ENCODE measurements at regions not wholly inside any gene's neighbourhood (a gene's known extent, or its start where the extent isn't known, plus 50 kb on each side); places are given as distances from the start of the nearest gene placed in this dataset.

- RAD21 ChIA-PET (ENCODE audit: low non-redundant PET in 1 of 2, low total read pairs in 2 of 2, uncharacterized antibody in 2 of 2, unreplicated experiment in 2 of 2), result no interaction called here
- H3K4me3 ChIP-seq (replicated peaks in 1 of 2; ENCODE audit: low read depth in 1 of 2, low read length in 2 of 2), result no peak overlapping the region
- TF ChIP-seq CEBPB (IDR thresholded peaks at IDR 0.05; ENCODE audit: low read depth) (no peak), ZBTB33 (IDR thresholded peaks at IDR 0.05; ENCODE audit: extremely low read depth, insufficient replicate concordance, low read length) (no peak), JUND (IDR thresholded peaks at IDR 0.05) (no peak), ELF1 (IDR thresholded peaks at IDR 0.05; ENCODE audit: borderline replicate concordance, low read depth) (no peak), EGR1 (IDR thresholded peaks at IDR 0.05; ENCODE audit: low read depth) (no peak), SIN3A (IDR thresholded peaks at IDR 0.05; ENCODE audit: low read depth) (no peak), EZH2phosphoT487 (IDR thresholded peaks at IDR 0.05; ENCODE audit: borderline replicate concordance) (no peak), SRF (IDR thresholded peaks at IDR 0.05; ENCODE audit: low read depth) (no peak), EZH2 (IDR thresholded peaks at IDR 0.05) (no peak), POLR2A (IDR thresholded peaks at IDR 0.05; ENCODE audit: borderline replicate concordance, extremely low read depth, insufficient read depth, insufficient read length) (no peak), SP1 (IDR thresholded peaks at IDR 0.05; ENCODE audit: low read depth) (no peak)
- no peak overlapping the region for H3K27ac ChIP-seq (ENCODE audit: low read depth, low read length)
- H3K27me3 ChIP-seq (ENCODE audit: insufficient read depth, low read length), result no peaks in the 10 kb centered on the region
- H3K36me3 ChIP-seq (ENCODE audit: control insufficient read depth in 1 of 2, insufficient read depth in 2 of 2, low read length in 2 of 2), result no peaks in the 10 kb centered on the region
- no peaks in the 10 kb centered on the region for H3K9me2 ChIP-seq (ENCODE audit: insufficient read depth)
- DNase-seq (ENCODE audit: low read depth, low spot score) (no peak), ATAC-seq (no peak)
- H3K9me3 ChIP-seq (ENCODE audit: control insufficient read depth in 1 of 2, insufficient read depth in 1 of 2, low read depth in 1 of 2, low read length in 2 of 2), result no peaks in the 10 kb centered on the region
- POLR2A ChIA-PET, result no interaction called here
- no peaks in the 10 kb centered on the region for H3K79me2 ChIP-seq (ENCODE audit: insufficient read depth, low read length)
- no peaks in the 10 kb centered on the region for H4K20me1 ChIP-seq (ENCODE audit: insufficient read depth)
- H3K4me1 ChIP-seq (ENCODE audit: control insufficient read depth in 1 of 2, insufficient read depth in 2 of 2, low read length in 2 of 2), result no peaks in the 10 kb centered on the region
- BruUV-seq (replicated peaks), result no TSS peak
- H2AFZ ChIP-seq (ENCODE audit: low read depth, low read length, poor library complexity, severe bottlenecking), result no peak overlapping the region
- intact Hi-C loops (cut with micrococcal nuclease), result no loop called here
- no peak overlapping the region for H3K9ac ChIP-seq (ENCODE audit: low read length)
- CTCF ChIA-PET, result no interaction called here
- no peak overlapping the region for H3K4me2 ChIP-seq (ENCODE audit: low read length)
Observed at GRCh38 chr16:6722786-6723185, 609.9 kb upstream of the RBFOX1 start.

GRCh38 chr16:6714510-6714909 lies 618.1 kb upstream of the RBFOX1 start:
- BruUV-seq (replicated peaks), result no TSS peak
- ChIA-PET RAD21 (ENCODE audit: low non-redundant PET in 1 of 2, low total read pairs in 2 of 2, uncharacterized antibody in 2 of 2, unreplicated experiment in 2 of 2) (no interaction called here), POLR2A (no interaction called here), CTCF (no interaction called here)
- no peaks in the 10 kb centered on the region for H3K4me1 ChIP-seq (ENCODE audit: control insufficient read depth in 1 of 2, insufficient read depth in 2 of 2, low read length in 2 of 2)
- H3K27ac ChIP-seq (ENCODE audit: low read depth, low read length), result no peak overlapping the region
- no peak for ATAC-seq
- no peaks in the 10 kb centered on the region for H3K79me2 ChIP-seq (ENCODE audit: insufficient read depth, low read length)
- no peaks in the 10 kb centered on the region for H3K27me3 ChIP-seq (ENCODE audit: insufficient read depth, low read length)
- intact Hi-C loops (cut with micrococcal nuclease), result no loop called here
- H3K4me2 ChIP-seq (ENCODE audit: low read length), result no peak overlapping the region
- H3K9ac ChIP-seq (ENCODE audit: low read length), result no peak overlapping the region
- no peaks in the 10 kb centered on the region for H3K9me2 ChIP-seq (ENCODE audit: insufficient read depth)
- H3K4me3 ChIP-seq (replicated peaks in 1 of 2; ENCODE audit: low read depth in 1 of 2, low read length in 2 of 2), result no peak overlapping the region
- no peak overlapping the region for H2AFZ ChIP-seq (ENCODE audit: low read depth, low read length, poor library complexity, severe bottlenecking)
- H3K9me3 ChIP-seq (ENCODE audit: control insufficient read depth in 1 of 2, insufficient read depth in 1 of 2, low read depth in 1 of 2, low read length in 2 of 2), result no peaks in the 10 kb centered on the region
- no peaks in the 10 kb centered on the region for H4K20me1 ChIP-seq (ENCODE audit: insufficient read depth)
- no peak for DNase-seq (ENCODE audit: low read depth, low spot score)
- H3K36me3 ChIP-seq (ENCODE audit: control insufficient read depth in 1 of 2, insufficient read depth in 2 of 2, low read length in 2 of 2), result no peaks in the 10 kb centered on the region
- TF ChIP-seq EZH2 (IDR thresholded peaks at IDR 0.05) (no peak), POLR2A (IDR thresholded peaks at IDR 0.05; ENCODE audit: borderline replicate concordance, extremely low read depth, insufficient read depth, insufficient read length) (no peak), ZNF274 (IDR thresholded peaks at IDR 0.05; ENCODE audit: low read depth, low read length) (no peak), JUND (IDR thresholded peaks at IDR 0.05) (no peak), RAD21 (IDR thresholded peaks at IDR 0.05; ENCODE audit: low read depth) (no peak), EZH2phosphoT487 (IDR thresholded peaks at IDR 0.05; ENCODE audit: borderline replicate concordance) (no peak), SIN3A (IDR thresholded peaks at IDR 0.05; ENCODE audit: low read depth) (no peak), TCF7L2 (IDR thresholded peaks at IDR 0.05; ENCODE audit: borderline replicate concordance, extremely low read depth, insufficient read depth, insufficient read length) (no peak), REST (IDR thresholded peaks at IDR 0.05; ENCODE audit: low read depth) (no peak), ZFX (IDR thresholded peaks at IDR 0.05) (no peak)
